GM19025 (cell line): ENCODE measurements at regions not wholly inside any gene's neighbourhood (a gene's known extent, or its start where the extent isn't known, plus 50 kb on each side); places are given as distances from the start of the nearest gene placed in this dataset.

Source experiments
- ATAC-seq: cut with Tn5 transposase; IDR thresholded peaks from one replicate; pipeline ENCODE4 v1.9.1; 2021; ENCODE audit warnings: mild to moderate bottlenecking, low read depth, moderate library complexity; ENCODE audit not compliant: unreplicated experiment

DNA sequence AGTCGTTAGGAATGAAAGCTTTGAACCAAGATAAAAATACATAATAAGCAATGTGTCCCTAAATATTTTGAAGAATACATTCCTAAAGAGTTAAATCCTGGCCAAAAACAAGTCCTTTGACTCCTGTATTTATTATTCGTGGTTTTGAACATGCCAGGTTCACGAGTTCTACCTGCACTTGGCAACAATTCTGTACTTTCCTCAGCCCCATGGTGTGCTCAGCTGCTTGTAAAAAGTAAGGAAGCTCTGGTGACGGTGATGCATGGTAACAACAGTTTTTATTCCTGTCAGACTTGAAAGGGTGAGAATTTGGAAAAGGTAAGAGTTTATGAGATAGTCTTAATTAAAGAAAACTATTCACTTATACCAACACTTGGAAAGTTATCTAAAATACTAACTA is 95.0 kb upstream of the KLF12 start:
- no peak for ATAC-seq

DNA sequence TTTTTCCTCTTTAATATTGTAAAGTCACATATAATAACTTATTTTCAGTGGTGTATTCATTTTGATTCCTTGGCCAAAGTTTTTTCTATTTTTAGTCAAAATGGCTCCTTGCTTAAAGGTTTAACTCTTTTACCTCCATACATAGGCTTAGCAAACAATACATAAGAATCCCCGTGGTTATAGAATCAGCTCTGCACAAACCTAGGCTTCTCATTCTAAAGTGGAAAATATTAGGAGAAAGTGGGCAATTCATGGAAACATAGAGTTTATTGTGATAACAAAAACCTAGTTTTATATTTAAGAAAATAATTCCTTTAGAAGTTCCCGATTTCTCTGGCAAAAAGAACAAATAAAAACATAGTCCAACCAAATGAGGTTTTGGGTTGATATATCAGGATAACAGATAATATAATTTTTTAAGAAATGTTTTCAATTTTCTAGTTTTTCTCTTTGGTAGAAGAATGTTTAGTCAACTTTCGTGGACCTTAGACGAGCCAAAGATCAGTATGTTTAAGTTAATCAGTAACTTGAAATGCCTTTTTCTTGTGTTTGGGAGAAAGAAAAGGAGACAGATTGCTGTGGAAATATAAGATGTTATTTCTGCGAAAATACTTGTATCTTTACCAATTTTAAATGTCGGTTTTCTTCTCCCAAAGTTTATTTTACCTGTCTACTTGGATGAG is 93.4 kb upstream of the KLF12 start:
- ATAC-seq = no peak

DNA sequence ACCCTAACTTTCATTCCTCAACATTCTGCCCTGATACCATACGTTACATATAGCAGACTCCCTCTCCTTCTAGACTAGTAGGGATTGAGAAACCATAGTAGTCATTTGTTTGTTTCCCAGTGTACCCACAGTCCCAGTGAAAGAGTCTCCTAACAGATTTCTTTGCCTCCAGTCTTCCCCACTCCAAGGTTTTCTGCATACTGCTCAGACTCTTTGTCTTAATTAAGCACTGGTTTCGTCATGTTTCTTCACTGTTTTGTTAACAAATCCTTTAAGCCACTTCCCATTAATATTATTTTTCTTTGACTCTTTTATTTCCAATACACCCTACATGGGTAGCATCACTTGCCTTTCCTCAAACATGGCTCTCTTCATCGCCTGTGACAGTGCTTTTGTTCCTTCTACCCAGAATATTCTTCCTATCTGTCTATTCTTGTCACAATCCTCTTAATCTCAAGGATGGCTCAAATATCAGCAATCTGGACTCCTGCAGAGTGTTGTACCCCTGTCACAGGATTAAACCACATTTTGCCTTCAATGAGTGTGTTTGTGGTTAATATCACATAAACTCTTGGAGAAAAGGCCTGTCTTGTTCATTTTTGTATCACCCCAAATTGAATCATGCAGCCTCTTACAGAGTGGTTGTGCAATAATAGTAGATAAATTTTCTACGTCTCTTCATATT is 92.7 kb upstream of the KLF12 start:
- no peak for ATAC-seq

DNA sequence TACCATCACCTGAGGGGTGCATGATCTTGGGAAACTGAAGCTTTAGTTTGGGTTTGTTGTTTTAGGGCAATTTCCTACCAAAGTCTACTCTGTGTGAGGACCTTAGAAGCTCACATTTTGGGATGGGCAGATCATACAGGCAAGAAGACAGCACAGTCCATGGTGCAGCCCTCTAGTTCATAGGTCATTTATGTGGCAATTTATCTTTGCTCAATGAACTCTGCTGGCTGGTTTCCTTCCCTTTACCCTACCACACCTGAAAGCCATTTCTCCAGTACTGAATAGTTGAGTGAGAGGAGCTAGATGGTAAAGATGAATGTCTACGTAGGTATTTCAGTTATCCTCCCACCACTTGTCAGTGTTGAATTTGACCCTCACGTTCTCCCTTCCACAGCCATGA is 87.5 kb upstream of the KLF12 start:
- ATAC-seq = no peak

DNA sequence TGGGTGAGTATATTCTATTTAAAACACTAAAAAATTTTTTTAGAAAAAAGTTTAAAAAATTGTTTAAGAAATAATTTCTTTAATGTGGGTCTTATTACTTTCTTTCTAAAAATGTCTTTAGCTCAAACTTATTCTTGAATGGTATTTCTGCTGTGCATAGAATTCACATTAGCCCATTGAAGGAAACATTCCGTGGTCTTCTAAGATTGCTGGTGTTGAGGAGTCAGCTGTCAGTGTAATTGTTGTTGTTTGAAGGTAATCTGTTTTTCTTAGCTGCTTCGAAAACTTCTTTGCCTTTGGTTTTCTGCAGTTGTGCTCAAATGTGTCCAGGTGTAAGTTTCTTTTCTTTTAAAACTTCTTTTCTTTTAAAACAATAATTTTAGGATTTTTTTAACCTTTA is 85.4 kb upstream of the KLF12 start:
- no peak for ATAC-seq

DNA sequence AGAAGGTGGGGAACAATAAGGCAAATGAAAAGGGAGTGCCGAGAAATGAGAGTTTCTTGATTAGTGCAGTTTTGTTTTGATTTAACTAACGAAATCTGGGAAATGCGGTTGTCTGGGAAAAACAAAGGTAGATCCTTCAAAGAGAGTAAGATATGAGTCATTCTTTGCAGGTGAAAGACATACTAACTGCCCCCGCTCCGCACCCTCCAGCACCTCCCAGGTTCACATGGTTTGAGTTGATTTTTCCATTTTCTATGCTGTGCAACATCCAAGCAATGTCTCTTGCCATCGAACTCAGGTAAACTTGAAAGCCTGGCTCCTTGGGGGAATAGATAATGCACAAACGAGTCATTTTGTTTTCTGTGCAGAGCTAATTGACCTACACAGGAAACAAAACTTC is 84.1 kb upstream of the KLF12 start:
- no peak for ATAC-seq

DNA sequence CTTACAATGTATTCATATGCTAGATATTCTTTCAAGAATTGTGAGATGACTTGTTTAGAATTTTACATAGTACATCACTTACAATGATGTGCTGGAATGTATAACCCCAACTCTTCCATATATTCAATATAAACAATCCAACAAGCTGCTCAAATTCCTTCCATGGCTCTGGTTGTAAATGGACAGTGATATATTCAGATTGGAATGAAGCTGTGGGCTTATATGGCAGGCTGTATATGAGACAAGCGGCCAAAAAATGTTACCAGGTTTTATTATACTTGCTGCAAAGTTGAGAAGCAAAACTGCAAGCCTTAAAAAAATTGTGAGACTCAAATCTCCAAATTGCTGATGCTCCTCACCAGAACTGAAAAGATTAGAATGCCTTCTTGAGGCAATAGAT is 83.6 kb upstream of the KLF12 start:
- no peak for ATAC-seq

DNA sequence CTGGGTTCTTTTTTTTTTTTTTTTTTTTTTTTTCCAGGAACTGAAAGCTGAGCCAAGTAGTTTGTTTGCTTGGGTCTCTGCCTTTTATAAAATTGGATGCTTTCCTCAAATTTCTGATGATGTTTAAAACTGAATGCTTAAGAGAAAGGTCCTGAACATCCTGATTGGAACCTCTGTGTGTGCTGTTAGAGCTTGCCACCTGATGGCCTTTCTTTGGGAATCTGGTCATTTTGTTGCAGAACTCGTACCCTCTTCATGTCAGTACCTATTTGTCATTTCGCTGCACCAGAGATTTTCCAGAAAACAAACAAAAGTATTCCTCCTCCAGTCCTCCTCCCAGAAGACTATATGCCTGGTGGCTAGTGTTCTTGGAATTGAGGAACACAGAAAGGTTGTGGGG is 81.2 kb upstream of the KLF12 start:
- ATAC-seq = no peak

DNA sequence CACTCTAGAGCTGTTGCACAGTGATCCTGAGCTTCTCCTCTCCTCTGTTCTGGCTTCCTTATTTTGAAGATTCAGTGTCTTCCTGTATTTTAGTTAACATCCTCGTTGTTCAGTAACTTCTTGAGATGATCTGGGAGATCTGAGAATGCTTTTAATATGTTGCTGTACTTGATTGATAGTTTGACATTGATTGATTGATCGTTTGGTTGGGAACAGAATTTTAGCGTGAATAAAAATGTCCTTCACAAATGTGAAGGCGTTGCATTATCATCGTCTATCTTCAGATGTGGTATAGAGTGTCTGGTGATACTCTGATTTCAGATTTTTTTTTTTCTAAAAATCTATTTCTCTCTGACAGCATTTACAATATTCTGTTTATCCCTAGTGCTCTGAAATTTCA is 80.1 kb upstream of the KLF12 start:
- no peak for ATAC-seq

DNA sequence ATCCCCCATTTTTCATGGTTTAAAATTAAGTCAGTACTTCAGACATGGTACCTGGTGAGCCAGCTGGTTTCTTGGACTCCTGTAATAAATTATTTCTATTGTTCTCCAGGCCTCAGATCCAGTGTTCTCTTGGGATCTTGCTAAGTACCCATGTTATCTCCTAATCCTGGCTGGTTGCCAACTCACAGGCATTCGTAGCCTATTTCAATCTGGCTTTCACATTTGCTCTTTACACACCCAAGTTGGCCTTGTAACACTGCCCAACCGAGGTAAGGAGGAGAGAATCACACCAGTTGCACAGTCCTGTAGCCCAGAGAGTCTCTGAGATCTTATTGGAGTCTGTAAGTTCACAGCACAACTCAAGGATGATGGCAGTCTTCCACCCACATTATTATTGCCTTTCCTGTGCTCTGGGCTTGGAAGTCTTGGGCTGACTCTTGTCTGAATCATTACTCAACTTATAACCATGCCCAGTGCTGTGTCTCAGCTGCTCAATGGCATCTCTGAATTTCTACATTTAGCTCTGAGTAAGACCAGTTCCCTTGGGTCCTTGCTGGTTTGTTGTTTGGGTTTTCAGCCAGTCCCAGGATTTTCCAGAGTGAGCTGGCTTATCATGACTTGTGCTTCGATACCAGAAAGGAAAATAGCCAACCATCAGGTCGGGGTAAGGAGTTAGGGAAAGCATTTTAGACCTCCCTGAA is 76.6 kb upstream of the KLF12 start:
- no peak for ATAC-seq

DNA sequence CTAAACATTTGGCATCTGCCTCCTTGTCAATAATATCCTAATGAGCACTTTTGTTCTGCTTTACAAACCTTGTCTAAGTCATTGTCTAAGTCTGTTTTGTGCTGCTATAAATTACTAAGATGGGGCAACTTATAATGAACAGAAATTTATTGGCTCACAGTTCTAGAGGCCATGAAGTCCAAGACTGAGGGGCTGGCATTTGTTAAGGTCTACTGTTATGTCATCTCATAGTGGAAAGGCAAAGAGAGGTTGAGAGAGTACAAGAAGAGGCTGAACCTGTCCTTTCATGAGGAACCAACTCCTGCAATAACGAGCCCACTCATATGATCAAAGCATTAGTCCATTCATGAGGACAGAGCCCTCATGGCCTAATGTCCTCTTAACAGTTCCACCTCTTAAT is 72.7 kb upstream of the KLF12 start:
- no peak for ATAC-seq

DNA sequence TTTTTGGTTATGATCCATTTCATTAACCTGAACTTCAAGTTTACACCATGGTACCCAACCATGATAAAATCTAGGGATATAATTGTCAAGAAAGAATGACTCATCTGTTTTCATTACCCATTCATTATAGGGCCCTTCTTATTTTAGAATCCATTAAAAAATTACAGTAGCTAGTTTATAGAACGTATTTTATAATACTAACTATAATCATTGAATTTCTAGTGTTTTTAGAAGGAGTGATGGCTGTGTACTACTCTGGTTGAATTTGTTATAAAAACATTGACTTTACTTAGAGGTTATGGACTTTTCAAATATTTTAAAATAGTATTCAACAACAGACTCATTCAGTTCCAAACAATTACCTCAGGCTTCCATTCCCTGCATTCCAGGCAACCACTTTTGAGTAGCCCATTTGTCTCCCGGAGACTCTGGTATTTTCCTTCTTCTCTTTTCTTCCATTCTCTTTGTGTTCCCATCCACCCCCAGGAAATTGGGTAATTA is 71.9 kb upstream of the KLF12 start:
- no peak for ATAC-seq

DNA sequence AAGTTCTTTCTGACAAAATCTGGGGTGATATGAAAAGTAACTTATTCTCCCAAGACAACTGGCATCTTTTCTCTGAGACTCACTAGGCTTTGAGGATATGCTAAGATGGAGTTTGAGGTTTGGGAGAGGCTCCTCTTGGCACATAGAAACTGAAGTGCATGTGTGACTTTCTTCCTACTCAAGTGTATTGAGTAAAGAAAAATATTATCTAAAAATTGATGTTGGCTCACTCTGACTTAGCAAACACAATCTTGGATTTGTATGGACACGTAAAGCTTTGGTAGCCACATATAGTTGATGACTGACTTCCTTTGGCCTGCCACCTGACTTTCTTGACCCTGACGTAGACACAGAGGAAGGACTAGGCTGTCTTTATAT is 71.1 kb upstream of the KLF12 start:
- ATAC-seq = no peak

DNA sequence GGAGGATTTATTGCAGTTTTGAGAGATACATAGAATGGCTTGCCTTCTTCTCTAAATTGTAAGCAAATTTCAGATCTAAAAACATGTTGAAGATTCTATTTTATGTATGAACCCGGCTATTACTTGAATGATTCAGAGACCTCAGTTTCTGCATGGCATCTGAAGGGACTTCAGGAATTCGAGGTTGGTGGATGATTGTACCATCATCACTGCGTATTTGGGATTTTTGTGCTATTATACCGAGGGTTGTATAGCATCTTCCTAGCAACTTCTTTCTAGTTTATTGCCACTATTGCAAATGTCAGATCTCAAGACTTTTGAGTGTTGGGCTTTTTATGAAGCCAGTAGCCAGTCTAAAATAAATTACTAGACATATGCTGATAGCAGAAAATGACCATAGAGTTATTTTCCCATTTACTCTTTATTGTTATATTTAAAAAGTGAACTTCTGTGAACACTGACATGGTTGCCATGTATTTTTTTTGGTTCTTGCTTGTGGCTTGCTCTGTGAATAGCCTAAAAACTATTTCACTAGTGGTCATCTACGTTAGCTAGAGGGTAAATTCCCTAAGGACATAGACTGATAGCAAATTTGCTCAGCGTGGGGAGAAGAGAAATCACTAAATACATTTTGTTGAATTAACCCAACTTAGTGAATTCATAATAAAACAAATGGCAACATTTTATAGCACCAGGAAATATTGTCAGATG is 70.6 kb upstream of the KLF12 start:
- ATAC-seq = no peak

DNA sequence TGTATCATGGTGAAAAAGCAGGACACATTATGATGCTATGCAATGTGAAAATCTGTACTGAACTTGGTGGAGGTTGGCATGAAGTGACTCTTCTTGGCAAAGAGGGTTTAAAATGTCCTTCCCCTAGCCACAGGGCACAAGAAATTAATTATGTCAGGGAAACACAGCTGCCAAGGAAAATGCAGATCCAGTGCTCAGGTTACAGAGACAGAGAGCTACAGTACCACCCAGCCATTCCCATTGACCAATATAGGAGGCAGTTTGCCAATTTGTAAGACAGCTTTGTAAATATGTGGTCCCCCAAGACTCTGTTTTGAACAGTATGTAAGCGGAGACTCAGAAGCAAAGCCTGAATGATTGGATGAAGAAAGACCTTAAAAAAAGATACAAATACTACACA is 69.4 kb upstream of the KLF12 start:
- no peak for ATAC-seq

DNA sequence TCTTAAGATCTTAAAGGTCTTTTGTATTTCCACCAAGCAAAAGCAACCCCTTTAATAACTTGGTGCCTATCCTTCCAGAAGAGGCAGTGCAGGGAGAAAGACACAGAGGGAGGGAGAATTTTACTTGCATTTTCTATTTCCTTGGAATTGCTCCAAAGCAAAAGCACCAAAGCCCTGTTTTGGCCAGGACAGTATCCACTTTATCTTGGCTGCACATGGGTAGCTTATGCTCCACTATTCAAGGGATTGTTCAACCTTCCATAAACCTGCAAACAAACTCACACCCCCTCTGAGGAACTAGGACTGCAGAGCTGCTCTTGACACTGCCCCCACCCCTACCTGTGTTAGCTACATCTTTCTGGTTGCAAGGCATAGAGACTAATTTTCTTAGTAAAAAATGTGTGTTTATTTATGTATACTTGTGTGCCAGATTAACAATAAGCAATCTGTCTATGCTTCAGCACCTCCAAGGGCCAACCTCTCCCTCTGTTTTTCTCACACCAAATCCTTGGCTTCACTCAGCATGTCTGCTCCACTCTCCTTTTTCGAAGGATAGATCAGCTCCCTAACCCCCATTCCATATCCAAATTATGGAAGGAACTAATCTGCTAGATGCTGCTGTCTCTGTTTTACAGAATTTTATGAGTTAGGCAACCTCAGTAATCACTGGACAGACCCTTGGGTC is 68.1 kb upstream of the KLF12 start:
- ATAC-seq = no peak

DNA sequence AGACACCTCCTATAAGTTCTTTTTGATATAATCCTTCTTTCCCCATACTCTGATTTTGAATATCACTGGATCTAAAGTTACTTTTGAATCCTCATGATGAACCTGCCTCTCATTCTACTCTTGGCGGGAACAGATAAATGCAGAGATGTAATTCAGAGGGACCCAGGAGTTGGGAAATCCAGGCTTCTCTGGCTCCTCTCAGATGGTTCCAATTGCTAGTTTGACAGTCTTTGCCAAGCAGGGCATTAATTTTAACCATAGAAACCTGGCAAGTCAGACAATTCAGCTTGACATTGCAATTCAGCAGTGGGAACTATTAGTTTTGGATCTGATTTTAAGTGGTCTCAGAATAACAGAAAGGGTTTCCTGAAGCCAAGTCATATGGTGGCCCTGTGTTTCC is 67.3 kb upstream of the KLF12 start:
- ATAC-seq = no peak

DNA sequence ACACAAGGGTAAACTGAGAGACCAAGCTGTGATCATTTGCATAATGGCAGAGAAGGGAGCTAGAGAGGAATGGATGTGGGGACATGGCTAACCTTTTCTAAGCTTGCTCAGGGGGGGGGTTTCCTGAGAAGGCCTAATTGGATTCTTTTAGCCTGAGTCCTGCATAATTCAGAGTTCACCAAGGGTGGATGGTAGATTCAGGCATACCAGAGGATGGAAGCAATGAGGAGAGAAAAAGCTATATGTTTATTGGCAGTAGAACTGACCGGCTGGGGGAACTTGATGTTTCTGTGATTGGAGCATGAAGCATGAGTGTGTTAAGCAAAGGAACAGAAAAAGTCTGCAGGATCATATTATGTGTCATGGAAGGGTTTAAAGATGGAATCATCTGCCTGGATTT is 65.9 kb upstream of the KLF12 start:
- no peak for ATAC-seq

DNA sequence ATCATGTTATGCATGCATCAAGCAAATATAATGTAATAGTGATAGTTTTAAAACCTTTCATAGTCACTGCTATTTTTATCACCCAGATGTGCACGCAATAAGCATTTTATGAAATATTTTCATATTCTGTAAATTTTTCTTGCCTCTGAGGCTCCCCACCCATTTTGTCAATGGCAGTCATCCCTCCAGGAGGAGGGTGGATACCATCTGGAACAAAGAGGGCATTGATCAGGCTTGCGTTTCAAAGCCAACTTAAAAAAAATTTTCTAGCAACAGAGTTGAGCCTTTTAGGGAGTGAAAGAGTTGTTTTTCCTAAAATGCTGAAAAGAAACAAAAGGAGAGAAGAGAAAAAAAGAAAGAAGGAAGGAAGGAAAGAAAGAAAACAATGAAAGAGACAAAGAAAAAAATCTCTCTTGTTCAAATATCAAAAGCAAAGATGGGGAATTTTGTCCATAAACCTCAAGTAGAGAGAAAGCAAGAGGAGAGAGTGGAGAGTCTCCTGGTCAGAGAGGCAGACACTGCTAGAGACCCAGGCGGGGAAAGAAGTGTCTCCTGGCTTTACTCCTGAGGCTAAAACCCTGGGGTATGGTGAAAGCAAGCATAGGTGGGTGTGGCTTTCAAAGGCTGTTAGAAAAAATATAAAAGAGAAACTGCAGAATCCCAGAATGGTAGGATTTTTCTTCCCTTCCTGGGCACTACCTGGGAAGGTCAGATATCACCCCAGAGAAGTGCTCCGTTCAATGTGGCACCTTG is 63.6 kb upstream of the KLF12 start:
- no peak for ATAC-seq

DNA sequence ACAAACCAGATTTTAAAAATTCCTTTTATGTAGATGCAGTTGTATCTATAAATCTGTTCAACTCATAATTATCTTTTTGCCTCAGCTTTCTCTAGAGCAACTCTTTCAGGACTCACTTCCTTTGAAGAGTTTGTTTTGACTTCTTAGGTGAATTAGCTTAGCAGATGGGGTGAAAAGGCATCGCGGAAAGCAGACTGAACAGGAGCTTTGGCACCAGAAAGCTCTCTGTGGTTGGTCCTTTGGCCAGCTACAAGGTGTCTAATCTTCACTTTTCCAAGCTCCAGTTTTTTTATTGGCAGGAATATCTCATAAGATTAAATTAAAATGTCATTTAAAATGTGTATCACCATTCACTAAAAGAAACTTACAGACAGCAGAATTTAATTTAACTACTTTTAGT is 60.6 kb upstream of the KLF12 start:
- ATAC-seq = no peak
